Endothelial cell of hepatic sinusoid (primary cell): ENCODE measurements at regions not wholly inside any gene's neighbourhood (a gene's known extent, or its start where the extent isn't known, plus 50 kb on each side); places are given as distances from the start of the nearest gene placed in this dataset.

Source experiments
- in situ Hi-C: cut with HindIII; loops from 2 replicates; pipeline ENCODE4 v1.10.0; 2017; ENCODE audit warnings: low sequenced_read_pairs

DNA sequence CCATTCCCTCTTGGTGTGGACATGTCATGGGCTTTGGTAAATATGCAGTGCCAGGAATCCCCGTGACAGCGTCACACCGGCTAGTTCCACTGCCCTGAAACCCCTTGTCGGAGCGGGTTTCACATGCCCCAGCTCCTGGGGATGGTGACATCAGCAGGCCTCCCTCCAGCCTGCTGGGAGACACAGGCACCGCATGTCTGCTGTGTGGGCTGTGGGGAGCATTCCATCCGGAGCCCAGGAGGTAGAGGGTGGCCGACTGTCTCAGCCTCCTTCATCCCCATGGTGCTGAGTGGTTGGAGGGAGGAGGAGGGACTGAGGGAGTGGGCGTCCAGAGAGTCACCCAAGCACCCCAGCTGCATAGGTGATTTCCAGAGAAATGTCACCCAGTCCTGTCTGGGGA, 1161.1 kb downstream of the BRD1 start:
- in situ Hi-C loops = no loop called here

DNA sequence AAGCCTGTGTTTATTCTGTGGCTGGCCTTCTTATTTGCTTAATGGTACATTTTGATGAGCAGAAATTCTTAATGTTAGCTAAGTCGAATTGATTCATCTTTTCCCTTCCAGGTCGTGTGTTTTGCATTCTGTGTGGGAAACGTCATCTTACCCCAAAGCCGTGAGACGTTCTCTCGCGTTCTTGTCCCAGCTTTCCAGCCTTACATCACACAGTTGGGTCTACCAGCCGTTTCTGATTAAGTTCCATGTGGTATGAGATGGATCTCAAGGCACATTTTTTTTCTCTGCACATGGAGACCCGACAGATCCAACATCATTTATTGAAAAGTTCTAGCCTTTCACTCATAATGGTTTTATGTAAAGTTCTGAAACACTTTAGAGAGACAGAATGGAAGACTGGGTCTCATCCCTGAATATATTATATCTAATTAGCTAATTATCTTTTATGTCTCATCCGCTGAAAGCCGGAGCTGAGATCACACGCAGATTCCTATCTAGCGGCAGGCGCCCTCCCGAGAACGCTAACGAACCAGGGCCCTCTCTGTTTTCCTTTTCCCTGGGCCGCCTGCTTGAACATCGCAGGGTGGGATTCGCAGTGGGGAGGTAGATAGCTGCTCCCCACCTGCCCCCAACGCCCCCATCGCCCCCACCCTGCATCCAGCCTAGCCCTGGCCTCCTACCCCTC, 1162.2 kb downstream of the BRD1 start:
- in situ Hi-C loops = no loop called here

DNA sequence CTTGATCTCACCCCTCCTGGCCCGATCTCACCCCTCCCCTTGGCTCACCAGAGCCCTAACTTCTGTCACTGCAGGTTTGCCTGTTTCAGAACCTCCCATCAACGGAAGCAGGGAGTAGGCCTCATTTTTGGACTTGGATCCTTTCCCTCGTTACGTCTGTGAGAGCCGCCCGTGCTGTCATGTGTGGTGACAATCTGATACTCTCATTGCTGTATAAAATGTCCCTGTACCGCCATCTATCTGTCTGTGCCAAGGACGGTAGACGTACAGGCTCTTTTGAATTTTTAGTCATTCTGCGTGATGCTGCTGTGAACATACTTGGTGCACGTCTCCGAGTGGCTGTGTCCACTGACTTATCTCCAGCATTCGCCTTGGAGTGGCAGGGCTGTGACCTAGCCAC, 1163.1 kb downstream of the BRD1 start:
- in situ Hi-C loops = no loop called here

GRCh38 chr22:48663297-48663696, 1164.4 kb downstream of the BRD1 start:
- in situ Hi-C loops = no loop called here

- in situ Hi-C loops = no loop called here
Observed at GRCh38 chr22:48662476-48663135, 1165.1 kb downstream of the BRD1 start.

- in situ Hi-C loops = no loop called here
Observed at GRCh38 chr22:48661984-48662383, 1165.7 kb downstream of the BRD1 start.

- in situ Hi-C loops = no loop called here
Observed at GRCh38 chr22:48660790-48661740, 1166.6 kb downstream of the BRD1 start.

- in situ Hi-C loops = no loop called here
Observed at GRCh38 chr22:48660104-48660789, 1167.4 kb downstream of the BRD1 start.

GRCh38 chr22:48659404-48659996, 1168.2 kb downstream of the BRD1 start:
- in situ Hi-C loops = no loop called here

GRCh38 chr22:48658871-48659270, 1168.8 kb downstream of the BRD1 start:
- in situ Hi-C loops = no loop called here

DNA sequence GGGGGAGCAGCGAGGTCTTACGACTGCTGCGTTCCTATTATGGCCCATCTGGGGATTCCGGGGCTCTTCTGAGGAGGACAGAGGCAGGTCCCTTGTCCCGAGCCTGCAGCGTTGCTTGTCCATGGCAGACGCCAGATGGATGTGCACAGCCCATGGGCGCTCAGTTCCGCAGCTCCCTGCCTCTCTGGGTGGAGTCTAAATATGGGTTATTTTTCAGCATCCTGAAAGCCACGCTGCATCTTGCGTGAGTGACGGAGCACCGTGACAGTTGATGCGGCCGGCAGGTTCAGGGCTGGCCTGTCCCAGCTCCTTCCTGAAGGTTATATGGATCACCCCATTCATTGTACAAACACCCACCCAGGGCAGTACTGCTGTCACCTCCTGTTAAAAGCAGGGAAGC, 1169.4 kb downstream of the BRD1 start:
- in situ Hi-C loops = no loop called here

DNA sequence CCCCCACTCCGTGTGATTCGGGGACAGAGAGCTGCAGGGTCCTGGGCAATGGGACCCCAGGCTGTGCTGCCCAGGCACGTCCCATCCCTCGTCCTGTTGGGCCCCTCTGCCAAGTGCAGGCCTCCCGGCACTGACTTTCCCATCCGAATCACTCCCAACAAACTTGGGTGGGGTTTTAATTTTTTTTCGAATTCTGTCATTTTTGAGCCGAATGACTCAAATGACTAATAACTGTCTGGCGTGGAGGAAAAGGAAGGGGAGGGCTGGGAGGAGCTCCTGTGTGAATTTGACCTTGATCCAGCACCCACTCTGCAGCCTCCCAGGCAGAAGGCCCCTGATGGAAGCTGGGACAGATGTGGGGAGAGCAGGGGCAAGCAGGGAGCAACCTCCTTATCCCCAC, 1173.2 kb downstream of the BRD1 start:
- in situ Hi-C loops = no loop called here

- in situ Hi-C loops = no loop called here
Observed at GRCh38 chr22:48653929-48654328, 1173.7 kb downstream of the BRD1 start.

DNA sequence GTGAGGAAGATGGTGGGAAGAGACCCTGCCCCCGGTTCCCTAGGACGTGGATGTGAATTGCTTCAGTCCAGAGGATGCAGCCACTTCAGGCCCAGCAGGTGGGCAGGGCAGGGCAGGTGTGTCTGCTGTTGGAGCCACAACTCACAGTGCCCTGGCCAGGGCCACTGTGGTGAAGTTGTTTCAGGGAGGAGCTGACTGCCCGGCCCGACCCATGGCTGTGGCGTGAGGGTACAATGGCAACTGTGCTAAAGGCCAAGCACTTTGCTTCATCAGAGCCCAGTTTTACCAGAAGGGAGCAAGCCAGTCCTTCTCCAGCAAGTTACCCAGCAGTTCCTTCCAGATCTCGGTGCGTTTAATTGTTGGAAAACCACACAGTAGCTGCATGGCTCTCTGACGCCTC, 1174.4 kb downstream of the BRD1 start:
- in situ Hi-C loops = no loop called here

DNA sequence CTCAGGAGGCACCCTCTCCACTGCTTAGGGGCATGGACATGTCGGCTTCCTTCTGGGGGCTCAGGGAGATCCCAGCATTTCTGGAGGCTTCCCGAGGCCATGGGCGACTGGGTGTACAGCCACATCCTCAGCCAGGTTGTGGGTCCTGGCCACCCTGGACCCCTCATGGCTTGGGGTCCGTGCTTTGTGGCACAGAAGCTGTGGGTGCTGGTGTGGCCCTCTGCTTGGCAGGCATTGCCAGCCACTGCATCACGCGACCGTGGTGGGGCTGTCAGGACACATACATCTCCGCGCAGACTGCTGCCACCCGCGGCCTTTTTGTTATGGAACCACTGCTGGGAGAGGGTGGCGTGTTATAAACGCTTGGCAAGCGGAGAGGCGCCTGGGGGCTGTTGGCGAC, 1174.9 kb downstream of the BRD1 start:
- in situ Hi-C loops = no loop called here

GRCh38 chr22:48651981-48652538, 1175.6 kb downstream of the BRD1 start:
- in situ Hi-C loops = no loop called here

DNA sequence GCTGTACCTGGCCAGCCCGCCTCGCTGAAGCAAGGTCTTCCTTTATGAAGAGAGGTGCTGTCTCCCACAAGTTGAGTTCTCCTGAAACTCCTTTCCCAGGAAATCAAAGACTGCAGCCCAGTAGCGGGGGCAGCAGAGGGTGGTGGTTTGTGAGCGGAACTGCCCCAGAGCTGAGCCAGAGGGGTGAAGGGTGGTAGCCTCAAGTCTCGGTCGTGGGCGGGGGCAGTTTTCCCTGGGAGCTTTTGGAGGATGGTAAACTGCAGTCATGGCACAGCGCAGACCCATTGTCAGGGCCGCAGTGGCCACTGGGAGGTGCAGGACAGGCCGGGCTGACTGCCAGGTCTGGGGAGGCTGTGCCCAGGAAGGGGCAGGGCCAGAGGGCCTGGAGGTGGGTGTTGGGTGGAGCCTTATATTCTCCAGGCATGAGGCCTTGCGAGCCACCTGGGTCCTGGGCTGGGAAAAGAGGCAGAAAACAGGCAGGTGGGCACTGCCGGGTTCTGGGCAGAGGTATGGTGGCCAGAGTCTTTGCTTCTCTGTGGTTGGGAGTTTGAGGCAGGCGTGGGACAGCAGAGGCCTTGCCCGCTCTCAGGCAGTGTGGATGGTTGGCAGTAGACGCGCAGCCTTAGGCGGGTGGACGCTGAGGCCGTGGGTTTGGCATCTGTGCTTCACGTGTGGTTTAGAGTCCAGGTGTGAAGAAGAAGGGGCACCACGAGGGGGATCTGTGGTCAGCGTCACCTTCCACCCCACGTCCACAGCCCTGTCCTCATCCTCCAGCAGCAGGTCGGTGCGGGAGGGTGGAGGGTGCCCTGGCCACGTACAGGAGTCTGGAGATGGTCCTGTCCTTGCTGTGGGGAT, 1176.4 kb downstream of the BRD1 start:
- in situ Hi-C loops = no loop called here

- in situ Hi-C loops = no loop called here
Observed at GRCh38 chr22:48650323-48651035, 1177.2 kb downstream of the BRD1 start.

- in situ Hi-C loops = no loop called here
Observed at GRCh38 chr22:48649466-48649865, 1178.2 kb downstream of the BRD1 start.
